ENCODE measurements at regions not wholly inside any gene's neighbourhood (a gene's known extent, or its start where the extent isn't known, plus 50 kb on each side); places are given as distances from the start of the nearest gene placed in this dataset.
"Not testable (repeated sequence)": the region's sequence is repeated elsewhere in the genome, so short reads cannot be mapped to it uniquely, and the experiment has no call there.

GRCh38 chr15:22527016-22527415 lies 68.3 kb downstream of the GOLGA6L22 start:
- not testable (repeated sequence) for TF ChIP-seq ESRRA (CRISPR knock-in tag; IDR thresholded peaks at IDR 0.05; ENCODE audit: low read depth); ZNF224 (CRISPR knock-in tag; IDR thresholded peaks at IDR 0.05)
